Retinal pigment epithelial cell (primary cell): ENCODE measurements at regions not wholly inside any gene's neighbourhood (a gene's known extent, or its start where the extent isn't known, plus 50 kb on each side); places are given as distances from the start of the nearest gene placed in this dataset.
"Not testable (repeated sequence)": the region's sequence is repeated elsewhere in the genome, so short reads cannot be mapped to it uniquely, and the experiment has no call there.

ENCODE experiments used
- DNase-seq: peaks from one replicate; pipeline ENCODE4 v3.0.0-alpha.2; 2010; ENCODE audit warnings: low read depth
- H3K4me3 ChIP-seq: 2 replicates; pipeline ENCODE4 v1.5.1; 2011; ENCODE audit warnings: mild to moderate bottlenecking, low read length, control low read depth, moderate library complexity
- TF ChIP-seq, protein P1 (sequence below): conservative IDR thresholded peaks from 2 replicates; pipeline ENCODE4 v1.5.1; 2011; ENCODE audit warnings: low read depth, low read length, control low read depth, inconsistent platforms

DNA sequence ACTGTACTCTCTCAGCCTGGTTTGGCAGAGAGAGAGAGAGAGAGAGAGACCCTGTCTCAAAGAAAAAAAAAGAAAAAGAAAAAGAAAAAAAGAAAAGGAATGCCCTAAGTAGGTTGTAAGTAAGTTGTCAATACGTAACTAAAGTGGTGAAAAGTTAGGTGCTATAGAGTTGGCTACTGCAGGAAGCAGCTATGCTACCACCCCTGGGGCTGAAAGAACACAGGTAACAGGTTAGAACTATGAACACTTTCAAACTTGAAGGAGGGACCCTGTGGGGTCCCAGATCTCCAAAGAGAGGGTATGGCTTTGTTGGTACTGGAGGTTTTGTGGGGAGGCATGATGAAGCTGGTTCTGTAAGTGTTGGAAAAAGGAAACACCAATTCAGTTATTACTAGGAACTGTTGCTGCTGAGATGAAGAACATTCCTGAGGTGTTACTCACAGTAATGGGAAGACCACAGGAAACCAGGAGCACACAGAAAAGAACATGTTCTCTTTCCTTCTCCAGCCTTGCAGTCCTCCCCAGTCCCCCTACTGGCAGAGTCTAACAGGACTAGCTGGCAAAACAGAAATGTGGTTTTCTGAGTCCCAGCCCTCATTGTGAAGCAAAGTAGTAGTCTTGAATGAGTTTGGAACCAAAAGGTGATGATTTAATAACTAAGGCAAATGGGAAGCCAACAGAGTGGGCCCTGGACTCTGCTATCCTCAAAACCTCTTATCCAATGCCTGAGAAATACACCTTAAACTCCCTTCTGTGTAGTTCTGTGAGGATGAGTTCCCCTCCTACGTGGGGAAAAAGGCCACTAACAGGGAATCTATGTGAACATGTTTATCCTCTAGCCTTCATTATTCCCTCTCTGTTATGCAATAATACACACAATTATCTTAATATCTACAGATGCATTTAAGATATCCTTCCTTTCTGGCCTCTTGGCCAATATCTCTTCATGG, 427.0 kb upstream of the DDI1 start:
- H3K4me3 ChIP-seq = no peak overlapping the region
- peak; percentile 89 for DNase-seq
- TF ChIP-seq, protein P1, sequence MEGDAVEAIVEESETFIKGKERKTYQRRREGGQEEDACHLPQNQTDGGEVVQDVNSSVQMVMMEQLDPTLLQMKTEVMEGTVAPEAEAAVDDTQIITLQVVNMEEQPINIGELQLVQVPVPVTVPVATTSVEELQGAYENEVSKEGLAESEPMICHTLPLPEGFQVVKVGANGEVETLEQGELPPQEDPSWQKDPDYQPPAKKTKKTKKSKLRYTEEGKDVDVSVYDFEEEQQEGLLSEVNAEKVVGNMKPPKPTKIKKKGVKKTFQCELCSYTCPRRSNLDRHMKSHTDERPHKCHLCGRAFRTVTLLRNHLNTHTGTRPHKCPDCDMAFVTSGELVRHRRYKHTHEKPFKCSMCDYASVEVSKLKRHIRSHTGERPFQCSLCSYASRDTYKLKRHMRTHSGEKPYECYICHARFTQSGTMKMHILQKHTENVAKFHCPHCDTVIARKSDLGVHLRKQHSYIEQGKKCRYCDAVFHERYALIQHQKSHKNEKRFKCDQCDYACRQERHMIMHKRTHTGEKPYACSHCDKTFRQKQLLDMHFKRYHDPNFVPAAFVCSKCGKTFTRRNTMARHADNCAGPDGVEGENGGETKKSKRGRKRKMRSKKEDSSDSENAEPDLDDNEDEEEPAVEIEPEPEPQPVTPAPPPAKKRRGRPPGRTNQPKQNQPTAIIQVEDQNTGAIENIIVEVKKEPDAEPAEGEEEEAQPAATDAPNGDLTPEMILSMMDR = peak; percentile 93

DNA sequence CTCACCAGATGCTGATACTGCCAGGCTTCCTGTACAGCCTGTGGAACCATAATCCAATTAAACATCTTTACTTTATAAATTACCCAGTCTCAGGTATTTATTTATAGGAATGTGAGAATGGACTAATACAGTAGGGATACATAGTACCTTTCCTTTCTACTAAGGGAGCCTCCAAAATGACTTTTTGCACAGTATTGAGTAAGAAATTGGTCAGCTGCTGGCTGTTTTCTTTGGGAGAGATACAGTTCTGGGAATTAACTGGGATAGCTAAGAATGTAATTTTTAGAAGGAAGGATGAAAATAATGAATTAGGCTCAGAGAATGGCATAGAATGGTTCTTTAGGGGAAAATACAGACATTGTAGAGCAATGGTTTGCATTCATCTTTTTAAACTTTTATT, 426.0 kb upstream of the DDI1 start:
- DNase-seq = no peak
- H3K4me3 ChIP-seq = no peak overlapping the region
- TF ChIP-seq, protein P1 = no peak

DNA sequence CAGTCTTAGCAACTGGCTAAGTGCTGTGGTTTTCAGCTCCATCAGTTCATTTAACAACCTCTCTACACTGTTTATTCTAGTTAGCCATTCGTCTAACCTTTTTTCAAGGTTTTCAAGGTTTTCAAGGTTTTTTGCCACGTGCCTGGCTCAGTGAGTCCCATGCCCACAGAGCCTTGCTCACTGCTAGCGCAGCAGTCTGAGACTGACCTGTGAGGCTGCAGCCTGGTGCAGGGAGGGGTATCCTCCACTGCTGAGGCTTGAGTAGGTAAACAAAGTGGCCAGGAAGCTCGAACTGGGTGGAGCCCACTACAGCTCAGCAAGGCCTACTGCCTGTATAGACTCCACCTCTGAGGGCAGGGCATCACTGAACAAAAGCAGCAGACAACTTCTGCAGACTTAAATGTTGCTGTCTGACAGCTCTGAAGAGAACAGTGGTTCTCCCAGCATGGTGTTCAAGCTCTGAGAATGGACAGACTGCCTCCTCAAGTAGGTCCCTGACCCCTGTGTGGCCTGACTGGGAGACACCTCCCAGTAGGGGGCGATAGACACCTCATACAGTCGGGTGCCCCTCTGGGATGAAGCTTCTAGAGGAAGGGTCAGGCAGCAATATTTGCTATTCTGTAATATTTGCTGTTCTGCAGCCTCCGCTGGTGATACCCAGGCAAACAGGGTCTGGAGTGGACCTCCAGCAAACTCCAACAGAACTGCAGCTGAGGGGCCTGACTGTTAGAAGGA, 424.7 kb upstream of the DDI1 start:
- TF ChIP-seq, protein P1 = peak; percentile 22
- not testable (repeated sequence) for DNase-seq, H3K4me3 ChIP-seq

DNA sequence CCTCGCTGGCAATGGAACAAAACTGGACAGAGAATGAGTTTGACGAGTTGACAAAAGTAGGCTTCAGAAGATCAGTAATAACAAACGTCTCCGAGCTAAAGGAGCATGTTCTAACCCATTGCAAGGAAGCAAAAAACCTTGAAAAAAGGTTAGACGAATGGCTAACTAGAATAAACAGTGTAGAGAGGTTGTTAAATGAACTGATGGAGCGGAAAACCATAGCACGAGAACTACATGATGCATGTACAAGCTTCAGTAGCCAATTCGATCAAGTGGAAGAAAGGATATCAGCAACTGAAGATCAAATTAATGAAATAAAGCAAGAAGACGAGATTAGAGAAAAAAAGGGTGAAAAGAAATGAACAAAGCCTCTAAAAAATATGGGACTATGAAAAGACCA, 424.0 kb upstream of the DDI1 start:
- not testable (repeated sequence) for H3K4me3 ChIP-seq, DNase-seq

DNA sequence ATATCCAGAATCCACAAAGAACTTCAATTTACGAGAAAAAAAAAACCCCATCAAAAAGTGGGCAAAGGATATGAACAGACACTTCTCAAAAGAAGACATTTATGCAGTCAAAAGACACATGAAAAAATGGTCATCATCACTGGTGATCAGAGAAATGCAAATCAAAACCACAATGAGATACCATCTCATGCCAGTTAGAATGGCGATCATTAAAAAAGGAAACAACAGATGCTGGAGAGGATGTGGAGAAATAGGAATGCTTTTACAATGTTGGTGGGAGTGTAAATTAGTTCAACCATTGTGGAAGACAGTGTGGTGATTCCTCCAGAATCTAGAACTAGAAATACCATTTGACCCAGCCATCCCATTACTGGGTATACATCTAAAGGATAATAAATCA, 419.9 kb upstream of the DDI1 start:
- H3K4me3 ChIP-seq, DNase-seq: not testable (repeated sequence)

DNA sequence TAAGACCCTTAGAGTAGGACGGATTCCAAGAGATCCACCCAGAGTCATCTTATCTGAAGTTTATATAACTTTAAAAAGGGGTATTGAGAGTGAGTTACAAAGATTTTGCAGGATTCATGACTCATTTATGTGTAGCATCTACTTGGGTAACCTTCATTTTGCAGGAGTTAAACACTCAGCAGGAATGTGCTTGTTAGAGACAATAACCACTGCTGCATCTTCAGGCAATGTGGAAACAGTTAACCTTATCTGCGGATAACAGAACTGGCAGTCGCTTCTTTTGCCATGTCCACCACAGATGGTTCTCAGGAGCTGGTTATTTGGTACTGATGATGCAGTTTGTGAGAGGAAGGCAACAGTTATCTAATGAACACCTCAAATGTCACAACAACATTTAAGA, 417.9 kb upstream of the DDI1 start:
- no peak for DNase-seq
- no peak overlapping the region for H3K4me3 ChIP-seq
- TF ChIP-seq, protein P1 = no peak

DNA sequence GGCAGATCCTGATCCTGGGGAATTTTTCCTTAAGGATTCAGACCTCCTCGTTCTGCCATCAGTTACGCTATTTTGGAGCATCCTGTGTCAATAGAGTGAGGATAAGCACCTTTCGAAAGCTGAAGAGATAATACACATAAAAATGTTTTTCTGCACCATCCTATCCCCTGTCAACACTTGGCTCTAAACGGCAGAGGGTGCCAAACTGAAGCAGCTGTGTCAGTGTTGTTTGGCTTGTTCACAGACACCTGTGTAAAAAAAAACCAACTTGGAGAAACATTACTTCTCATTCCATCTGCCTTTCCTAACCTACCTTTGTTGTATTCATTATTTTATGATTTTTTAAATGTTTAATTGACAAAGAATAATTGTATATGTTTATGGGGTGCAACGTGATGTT, 417.0 kb upstream of the DDI1 start:
- no peak for DNase-seq
- TF ChIP-seq, protein P1 = peak; percentile 22
- H3K4me3 ChIP-seq = no peak overlapping the region

DNA sequence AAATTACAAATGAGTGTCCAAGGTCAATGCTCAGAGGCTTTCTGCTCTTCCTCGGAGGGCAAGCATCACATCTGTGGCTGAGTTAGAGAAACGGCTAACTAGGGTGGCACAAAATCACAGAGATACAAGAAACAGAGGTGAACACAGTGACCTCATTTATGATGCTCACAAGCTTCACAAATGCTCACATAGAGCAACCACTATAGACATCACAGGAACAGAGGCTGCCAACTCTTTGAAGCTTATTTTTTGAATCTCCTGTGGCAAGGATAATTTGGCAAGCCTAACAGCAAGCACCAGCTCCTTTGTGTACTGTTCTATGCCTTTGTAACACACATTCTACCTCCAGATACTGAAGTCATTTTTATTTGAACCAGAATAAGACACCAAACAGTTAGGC, 416.5 kb upstream of the DDI1 start:
- TF ChIP-seq, protein P1 = no peak
- no peak overlapping the region for H3K4me3 ChIP-seq
- DNase-seq = no peak
